ENCODE measurements at regions not wholly inside any gene's neighbourhood (a gene's known extent, or its start where the extent isn't known, plus 50 kb on each side); places are given as distances from the start of the nearest gene placed in this dataset.
"Not testable (repeated sequence)": the region's sequence is repeated elsewhere in the genome, so short reads cannot be mapped to it uniquely, and the experiment has no call there.

GRCh38 chr10:118818621-118819221, 64.0 kb upstream of the CACUL1 start:
- no peak for DNase-seq (ENCODE audit: low read depth in 1 of 2, low spot score in 1 of 2)
- in situ Hi-C loops (cut with HindIII; ENCODE audit: low pct_unique_long_range_greater_than_20kb, low sequenced_read_pairs): no loop called here
- no peak for TF ChIP-seq JUND (IDR thresholded peaks at IDR 0.05; ENCODE audit: low read depth)

DNA sequence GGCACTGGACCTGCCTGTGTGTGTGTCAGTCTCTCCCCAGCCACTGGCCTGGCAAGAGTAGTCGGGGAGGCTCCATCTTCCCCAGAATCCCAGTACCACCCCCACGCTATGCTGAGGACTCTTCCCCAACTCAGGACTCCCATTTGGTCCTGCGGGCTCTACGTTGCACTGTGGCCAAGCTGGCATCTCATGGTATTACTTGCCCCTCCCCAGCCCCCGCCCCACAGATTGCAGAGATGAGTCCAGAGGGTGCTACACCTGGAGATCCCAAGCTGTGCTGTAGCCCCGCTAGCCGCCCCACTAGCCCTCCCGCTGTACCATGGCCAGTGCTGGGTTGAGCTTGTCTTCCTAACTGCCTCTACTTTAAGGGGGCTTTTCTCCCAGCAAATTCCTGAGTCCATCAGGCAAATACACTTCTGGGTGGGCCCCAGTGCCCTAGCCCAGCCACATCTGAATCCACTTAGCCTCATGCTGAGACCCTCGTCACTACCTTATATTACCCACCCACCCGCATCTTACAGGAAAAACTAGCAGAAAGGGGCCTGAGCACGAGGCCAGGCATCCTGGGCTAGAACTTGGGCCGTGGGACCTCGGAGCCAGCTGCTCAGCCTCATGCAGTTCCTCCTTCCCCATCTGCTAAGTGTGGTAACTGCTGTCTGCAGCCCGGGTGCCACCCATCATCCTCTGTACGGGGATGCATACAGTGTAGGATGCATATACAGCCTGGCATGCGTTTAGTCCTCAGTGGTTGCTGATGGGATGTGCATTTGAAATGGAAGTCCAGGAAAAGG, 65.8 kb upstream of the CACUL1 start:
- DNase-seq (ENCODE audit: low read depth in 1 of 2, low spot score in 1 of 2): no peak
- no peak for TF ChIP-seq JUND (IDR thresholded peaks at IDR 0.05; ENCODE audit: low read depth)
- in situ Hi-C loops (cut with HindIII; ENCODE audit: low pct_unique_long_range_greater_than_20kb, low sequenced_read_pairs): no loop called here

DNA sequence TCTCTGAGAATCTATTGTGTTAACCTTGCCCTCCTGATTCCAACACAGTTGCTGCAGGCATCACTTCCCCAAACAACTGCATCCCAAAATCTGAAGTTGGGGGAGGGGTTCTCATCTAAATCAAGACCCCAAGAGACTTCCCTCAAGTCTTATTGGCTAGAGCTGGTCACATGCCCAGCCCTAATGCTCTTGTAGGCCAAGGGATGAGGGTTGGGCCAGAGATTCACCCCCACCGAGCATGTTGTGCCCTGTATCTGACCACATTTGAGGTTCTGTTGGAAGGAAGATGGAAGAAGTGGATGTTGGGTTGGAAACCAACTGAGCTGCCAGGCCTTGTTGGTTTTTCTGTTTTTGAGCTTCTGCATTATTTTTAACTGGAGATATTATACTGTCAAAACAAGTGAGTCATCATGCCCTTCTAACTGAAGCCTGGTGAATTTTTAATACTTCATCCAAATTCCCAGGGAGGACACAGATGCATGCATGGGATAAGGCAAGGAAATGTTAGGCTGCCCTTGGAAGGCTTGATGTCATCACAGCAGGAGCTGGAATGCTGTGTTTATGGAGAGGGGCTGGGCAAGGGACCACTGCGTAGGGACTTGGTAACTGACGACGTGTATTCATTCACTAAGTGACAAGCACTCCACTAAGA, 68.6 kb upstream of the CACUL1 start:
- in situ Hi-C loops (cut with HindIII; ENCODE audit: low pct_unique_long_range_greater_than_20kb, low sequenced_read_pairs): no loop called here
- no peak for DNase-seq (ENCODE audit: low read depth in 1 of 2, low spot score in 1 of 2)
- TF ChIP-seq JUND (IDR thresholded peaks at IDR 0.05; ENCODE audit: low read depth): no peak

DNA sequence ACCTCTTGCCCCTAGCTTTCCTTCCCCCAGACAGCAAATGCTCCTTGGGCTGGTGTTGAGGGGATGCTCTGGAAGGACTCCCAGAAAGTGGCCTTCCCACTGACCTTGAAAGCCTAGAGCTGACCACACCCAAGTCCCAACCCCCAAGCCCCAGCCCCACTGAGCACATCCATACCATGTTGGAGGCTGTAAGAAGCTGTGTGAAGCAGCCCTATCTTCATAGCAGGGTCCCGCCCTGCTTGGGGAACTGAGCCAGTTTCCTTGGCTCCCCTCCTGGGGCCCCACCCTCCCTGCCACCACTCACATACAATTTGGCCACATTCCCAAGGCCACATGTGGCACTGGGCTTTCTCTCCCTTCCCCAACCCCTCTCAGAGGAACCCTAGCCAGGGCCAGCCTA, 72.3 kb upstream of the CACUL1 start:
- no peak for TF ChIP-seq JUND (IDR thresholded peaks at IDR 0.05; ENCODE audit: low read depth)
- in situ Hi-C loops (cut with HindIII; ENCODE audit: low pct_unique_long_range_greater_than_20kb, low sequenced_read_pairs): no loop called here
- no peak for DNase-seq (ENCODE audit: low read depth in 1 of 2, low spot score in 1 of 2)

DNA sequence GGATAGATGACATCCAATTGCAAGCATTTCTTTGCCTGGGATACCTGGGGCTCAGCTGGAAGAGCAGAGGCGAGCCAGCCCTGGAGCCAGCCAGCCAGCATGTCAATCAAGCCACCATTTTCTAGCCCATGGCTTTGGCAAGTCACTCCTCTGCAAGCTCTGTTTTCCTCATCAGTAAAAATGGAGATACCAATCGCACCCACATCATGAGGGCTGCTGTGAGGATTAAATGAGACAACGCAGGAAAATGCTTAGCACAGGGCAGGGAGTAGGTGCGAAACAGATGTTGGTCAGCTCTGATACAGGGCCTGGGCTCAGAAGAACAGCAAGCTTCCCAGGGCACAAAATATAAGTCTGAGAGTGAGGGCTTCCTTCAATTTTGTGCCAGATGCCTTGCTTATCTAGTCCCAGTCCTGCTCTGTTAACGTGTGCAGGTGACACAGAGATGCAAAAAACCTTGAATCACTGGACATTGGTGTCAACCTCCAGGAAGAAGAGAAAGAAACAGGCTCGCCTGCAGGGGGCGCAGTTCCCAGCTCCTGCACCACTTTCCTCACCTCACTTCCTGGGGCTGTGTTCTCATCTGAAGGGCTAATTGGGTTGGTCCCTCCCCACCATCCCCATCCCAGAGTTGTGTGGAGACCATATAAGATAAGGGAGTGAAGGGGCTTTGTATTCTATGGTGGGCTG, 72.8 kb upstream of the CACUL1 start:
- in situ Hi-C loops (cut with HindIII; ENCODE audit: low pct_unique_long_range_greater_than_20kb, low sequenced_read_pairs): no loop called here
- TF ChIP-seq JUND (IDR thresholded peaks at IDR 0.05; ENCODE audit: low read depth): no peak
- DNase-seq (ENCODE audit: low read depth in 1 of 2, low spot score in 1 of 2): no peak

DNA sequence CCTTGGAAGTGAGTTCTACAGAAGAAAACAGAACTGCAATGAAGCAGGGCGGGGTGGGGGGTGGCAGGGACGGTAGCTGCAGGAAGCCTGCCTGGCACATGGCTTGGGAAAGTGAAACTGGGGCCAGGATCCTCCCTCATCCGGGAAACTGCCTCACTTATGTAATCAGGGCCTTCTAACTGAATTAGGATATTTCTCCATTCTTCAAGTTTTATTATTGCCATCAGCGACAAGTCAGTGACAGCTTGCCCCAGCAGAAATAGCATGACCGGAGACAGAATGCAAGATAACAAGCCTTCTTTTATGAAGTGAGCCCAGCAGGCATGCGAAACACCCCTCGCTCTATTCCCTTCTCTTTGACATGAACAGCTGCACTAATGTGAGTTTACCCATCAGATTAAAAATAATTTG, 77.5 kb upstream of the CACUL1 start:
- in situ Hi-C loops (cut with HindIII; ENCODE audit: low pct_unique_long_range_greater_than_20kb, low sequenced_read_pairs): no loop called here

GRCh38 chr10:118834370-118834769, 79.6 kb upstream of the CACUL1 start:
- DNase-seq (ENCODE audit: low read depth in 1 of 2, low spot score in 1 of 2); in situ Hi-C loops (cut with HindIII; ENCODE audit: low pct_unique_long_range_greater_than_20kb, low sequenced_read_pairs): not testable (repeated sequence)

More for the DNA sequence above, 77.5 kb upstream of the CACUL1 start:
- DNase-seq (ENCODE audit: low read depth in 1 of 2, low spot score in 1 of 2): peak in 1 of 2 experiments; percentile 66
- TF ChIP-seq JUND (IDR thresholded peaks at IDR 0.05; ENCODE audit: low read depth): no peak

- in situ Hi-C loops (cut with HindIII; ENCODE audit: low pct_unique_long_range_greater_than_20kb, low sequenced_read_pairs): no loop called here
- DNase-seq (ENCODE audit: low read depth in 1 of 2, low spot score in 1 of 2): peak in 1 of 2 experiments; percentile 84
- no peak for TF ChIP-seq JUND (IDR thresholded peaks at IDR 0.05; ENCODE audit: low read depth)
Measured at GRCh38 chr10:118835682-118836326, 81.0 kb upstream of the CACUL1 start.

DNA sequence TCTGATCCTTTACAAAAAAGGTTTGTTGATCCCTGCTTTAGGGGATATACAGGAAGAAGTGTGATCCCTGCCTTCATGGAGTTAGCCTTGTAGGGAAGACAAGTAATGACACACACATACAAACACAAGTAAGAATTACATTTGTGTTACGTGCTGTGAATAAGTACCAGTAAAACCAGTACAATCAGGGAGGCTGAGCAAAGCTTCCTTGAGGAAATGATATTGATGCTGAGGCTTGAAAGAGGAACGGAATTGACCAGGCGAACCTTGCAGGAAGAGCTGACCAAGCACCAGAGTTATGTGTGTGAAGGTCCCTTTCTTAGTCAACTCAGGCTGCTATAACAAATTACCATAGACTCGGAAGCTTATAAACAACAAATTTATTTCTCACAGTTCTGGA, 83.6 kb upstream of the CACUL1 start:
- DNase-seq (ENCODE audit: low read depth in 1 of 2, low spot score in 1 of 2): no peak
- TF ChIP-seq JUND (IDR thresholded peaks at IDR 0.05; ENCODE audit: low read depth): no peak
- in situ Hi-C loops (cut with HindIII; ENCODE audit: low pct_unique_long_range_greater_than_20kb, low sequenced_read_pairs): no loop called here

- TF ChIP-seq JUND (IDR thresholded peaks at IDR 0.05; ENCODE audit: low read depth): no peak
- no peak for DNase-seq (ENCODE audit: low read depth in 1 of 2, low spot score in 1 of 2)
- in situ Hi-C loops (cut with HindIII; ENCODE audit: low pct_unique_long_range_greater_than_20kb, low sequenced_read_pairs): no loop called here
Measured at GRCh38 chr10:118839348-118839747, 84.6 kb upstream of the CACUL1 start.

DNA sequence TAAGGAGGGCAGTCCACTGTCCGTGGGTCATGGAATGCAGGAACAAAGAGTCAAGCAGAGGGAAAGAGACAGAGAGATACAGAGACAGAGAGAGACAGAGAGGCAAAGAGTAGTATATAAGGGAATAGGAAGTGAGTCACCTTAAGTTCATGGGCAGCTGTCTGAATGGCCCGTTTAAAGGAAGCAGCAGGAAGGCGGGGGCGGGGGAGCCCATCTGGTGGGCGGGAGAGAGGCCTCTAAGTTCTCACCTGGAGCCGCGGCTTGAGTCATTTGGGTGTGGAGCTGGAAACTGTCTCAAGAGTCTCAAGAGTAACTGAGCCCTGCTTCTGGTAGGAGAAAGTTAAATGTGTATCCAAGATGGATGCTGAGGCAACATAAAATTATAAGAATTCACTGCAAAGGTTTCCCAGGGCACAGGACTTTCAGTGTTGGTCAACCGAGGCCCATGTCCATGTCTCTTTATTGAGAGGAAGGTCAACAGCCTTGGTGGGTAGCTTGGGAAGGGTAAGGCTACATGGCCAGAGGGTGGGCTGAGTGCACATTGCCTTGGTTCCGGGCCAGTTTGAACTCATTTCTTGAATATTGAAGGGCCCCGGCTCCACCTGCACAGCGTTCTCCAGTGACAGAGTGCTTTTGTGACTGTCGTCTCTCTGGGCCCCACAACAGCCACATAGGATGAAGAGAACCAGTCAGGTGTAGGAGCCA, 85.5 kb upstream of the CACUL1 start:
- TF ChIP-seq JUND (IDR thresholded peaks at IDR 0.05; ENCODE audit: low read depth): no peak
- no peak for DNase-seq (ENCODE audit: low read depth in 1 of 2, low spot score in 1 of 2)
- in situ Hi-C loops (cut with HindIII; ENCODE audit: low pct_unique_long_range_greater_than_20kb, low sequenced_read_pairs): no loop called here
